SK-N-MC (cell line): ENCODE measurements at regions not wholly inside any gene's neighbourhood (a gene's known extent, or its start where the extent isn't known, plus 50 kb on each side); places are given as distances from the start of the nearest gene placed in this dataset.

ENCODE experiments used
- EZH2 ChIP-seq: fragments of 200-600 bp; sonication (generic); IDR thresholded peaks from one replicate; pipeline ENCODE4 v1.6.1; 2017; ENCODE audit warnings: antibody characterized with exemption
- POLR2AphosphoS5 ChIP-seq: IDR thresholded peaks from 2 replicates; pipeline ENCODE4 v1.6.1; 2012; ENCODE audit warnings: mild to moderate bottlenecking, low read depth, low read length, borderline replicate concordance

DNA sequence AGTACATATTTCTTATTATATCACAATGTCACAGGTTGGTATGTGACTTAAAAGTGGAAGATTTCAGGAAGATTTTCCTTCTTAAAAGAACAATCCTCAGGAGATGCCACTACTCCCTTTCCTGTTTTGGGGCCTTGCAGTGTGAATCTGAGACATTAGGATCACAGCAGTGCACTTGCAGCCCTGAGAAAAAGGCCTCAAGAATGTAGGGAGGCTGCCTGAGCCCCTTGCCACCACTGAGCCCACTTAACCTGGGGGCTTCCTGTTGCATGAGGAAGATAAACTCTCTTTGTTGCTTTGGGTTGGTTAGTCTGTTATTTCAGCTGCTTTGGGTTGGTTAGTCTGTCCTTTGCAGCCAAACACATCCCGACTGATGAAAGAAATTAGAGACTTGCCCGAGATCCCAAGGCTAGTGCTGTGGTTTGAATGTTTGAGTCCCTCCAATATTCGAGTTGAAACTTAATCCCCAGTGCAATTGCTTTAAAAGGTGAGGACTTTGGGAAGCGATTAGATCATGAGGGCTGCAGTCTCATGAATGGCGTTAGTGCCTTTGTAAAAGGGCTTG lies 151.3 kb upstream of the SP4 start:
- TF ChIP-seq EZH2 (no peak), POLR2AphosphoS5 (no peak)
